Stomach (tissue), 8 donors: ENCODE measurements at regions not wholly inside any gene's neighbourhood (a gene's known extent, or its start where the extent isn't known, plus 50 kb on each side); places are given as distances from the start of the nearest gene placed in this dataset.
A peak's percentile ranks its signal among the peaks of the same experiment; 100 is the strongest.

Source experiments
- DNase-seq, 2 donors: peaks; one replicate each; pipeline versions ENCODE4 v3.0.0 to v3.0.0-alpha.2; 2013 to 2019
- H3K27ac ChIP-seq, 5 donors: fragments of 200-600 bp in 4 of 5; sonication (generic) in 4 of 5; one replicate each; pipeline ENCODE4 v1.5.1; 2013 to 2019; ENCODE audit warnings: mild to moderate bottlenecking in 1 of 5, moderate library complexity in 1 of 5
- H3K27me3 ChIP-seq, 3 donors: fragments of 200-600 bp; sonication (generic); one replicate each; pipeline ENCODE4 v1.5.1; 2017 to 2019; ENCODE audit warnings: mixed run types in 1 of 3
- H3K36me3 ChIP-seq, 4 donors: fragments of 200-600 bp; sonication (generic); 1 replicate in 3 of 4; 2 replicates in 1 of 4; pipeline ENCODE4 v1.5.1; 2016 to 2019
- H3K4me1 ChIP-seq, 4 donors: fragments of 200-600 bp; sonication (generic); one replicate each; pipeline ENCODE4 v1.5.1; 2016 to 2019
- H3K4me3 ChIP-seq, 4 donors: fragments of 200-600 bp; sonication (generic) in 3 of 4; one replicate each; pipeline ENCODE4 v1.5.1; 2016 to 2019; ENCODE audit warnings: mild to moderate bottlenecking in 1 of 4
- H3K9me3 ChIP-seq, 4 donors: fragments of 200-600 bp; sonication (generic); one replicate each; pipeline ENCODE4 v1.5.1; 2016 to 2019
- CTCF ChIP-seq, 7 experiments: fragments of 450-650 bp in 4 of 7; fragments of 200-600 bp in 3 of 7; sonication (generic) in 3 of 7; IDR thresholded peaks; one replicate each; pipeline ENCODE4 v1.5.1; 2016 to 2019; ENCODE audit warnings: antibody characterized with exemption in 7 of 7, control low read depth in 2 of 7, mild to moderate bottlenecking in 1 of 7
- EP300 ChIP-seq: sonication (generic); formaldehyde crosslinking; IDR thresholded peaks from one replicate; pipeline ENCODE4 v1.6.1; 2017; ENCODE audit warnings: antibody characterized with exemption
- POLR2A ChIP-seq, 4 donors: fragments of 450-650 bp; IDR thresholded peaks; one replicate each; pipeline ENCODE4 v1.6.1; 2016; ENCODE audit warnings: antibody characterized with exemption in 4 of 4, control low read depth in 2 of 4, mild to moderate bottlenecking in 1 of 4, moderate library complexity in 1 of 4
- POLR2AphosphoS5 ChIP-seq, 3 donors: sonication (generic); formaldehyde crosslinking; IDR thresholded peaks; one replicate each; pipeline ENCODE4 v1.6.1; 2016; ENCODE audit warnings: antibody characterized with exemption in 3 of 3
- WGBS, 5 donors: extraction: QIAGEN DNeasy Blood & Tissue Kit in 3 of 5; methylation state at CpG; one replicate each; pipeline versions ENCODE4 v1.1.5 to v1.1.7; 2013 to 2018; 5-methylcytosine and 5-hydroxymethylcytosine counted together
- intact Hi-C: fragments of 100-400 bp; cut with DNase I; formaldehyde crosslinking; loops from one replicate; pipeline ENCODE4 v1.15.1; 2023; ENCODE audit warnings: low total_unique reads
- donor health status: healthy with polysubstance abuse.
- donor health status: Bipolar disorder and iron deficiency.
- donor health status: healthy.

- no peak for DNase-seq
- H3K9me3 ChIP-seq, result no peaks in the 10 kb centered on the region
- intact Hi-C loops, result no loop called here
- no peak overlapping the region for H3K27ac ChIP-seq
- no peaks in the 10 kb centered on the region for H3K27me3 ChIP-seq
- WGBS, 5 donors, result 68 to 88% (median 82%) methylated on average over 2 of the region's 2 CpGs
- H3K36me3 ChIP-seq, result no peaks in the 10 kb centered on the region
- H3K4me1 ChIP-seq, result peaks cover 0 to 8% (median 2%) of the 10 kb centered on the region in 4 donors
- no peak overlapping the region for H3K4me3 ChIP-seq
- TF ChIP-seq POLR2AphosphoS5 (IDR thresholded peaks at IDR 0.05) (no peak), EP300 (no peak), POLR2A (IDR thresholded peaks at IDR 0.05) (no peak), CTCF (IDR thresholded peaks at IDR 0.05) (no peak)
Measured at GRCh38 chr1:88058205-88058604, 625.9 kb upstream of the PKN2 start.

DNA sequence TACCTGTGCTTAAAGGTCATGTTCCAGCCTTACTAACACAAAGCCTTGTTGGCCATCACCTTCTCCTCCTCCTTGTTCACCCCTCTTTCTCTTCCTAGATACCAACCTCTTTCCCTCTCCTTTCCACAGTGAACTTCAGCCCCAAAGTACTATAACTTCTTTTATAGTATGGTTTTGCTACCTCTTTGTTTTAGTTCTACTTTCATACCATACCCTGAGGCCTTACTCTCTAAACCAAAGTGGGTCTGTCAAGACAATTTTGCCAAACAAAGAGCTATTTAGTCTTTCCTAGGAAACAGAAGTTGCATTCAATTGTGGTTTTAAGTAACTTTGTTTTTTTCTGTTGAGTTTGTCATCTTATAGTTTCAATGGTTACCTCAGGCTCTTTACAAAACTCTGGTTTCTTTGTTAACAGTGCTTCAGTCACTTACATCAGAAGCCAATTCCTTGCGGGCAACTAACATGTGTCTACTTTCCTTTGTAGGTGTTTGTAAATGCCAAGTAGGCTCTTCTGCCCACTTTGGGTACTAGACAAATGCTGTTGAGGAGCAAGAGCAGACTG, 623.9 kb upstream of the PKN2 start:
- no peak for DNase-seq
- WGBS, 5 donors, result 85 to 92% (median 89%) methylated on average over 1 of the region's 1 CpG
- Histone ChIP-seq H3K36me3 (no peaks in the 10 kb centered on the region), H3K4me1 (peaks cover 0 to 8% (median 2%) of the 10 kb centered on the region in 4 donors), H3K9me3 (no peaks in the 10 kb centered on the region), H3K27me3 (no peaks in the 10 kb centered on the region), H3K27ac (no peak overlapping the region), H3K4me3 (no peak overlapping the region)
- TF ChIP-seq POLR2A (IDR thresholded peaks at IDR 0.05) (no peak), EP300 (no peak), POLR2AphosphoS5 (IDR thresholded peaks at IDR 0.05) (no peak), CTCF (IDR thresholded peaks at IDR 0.05) (no peak)
- intact Hi-C loops, result no loop called here

DNA sequence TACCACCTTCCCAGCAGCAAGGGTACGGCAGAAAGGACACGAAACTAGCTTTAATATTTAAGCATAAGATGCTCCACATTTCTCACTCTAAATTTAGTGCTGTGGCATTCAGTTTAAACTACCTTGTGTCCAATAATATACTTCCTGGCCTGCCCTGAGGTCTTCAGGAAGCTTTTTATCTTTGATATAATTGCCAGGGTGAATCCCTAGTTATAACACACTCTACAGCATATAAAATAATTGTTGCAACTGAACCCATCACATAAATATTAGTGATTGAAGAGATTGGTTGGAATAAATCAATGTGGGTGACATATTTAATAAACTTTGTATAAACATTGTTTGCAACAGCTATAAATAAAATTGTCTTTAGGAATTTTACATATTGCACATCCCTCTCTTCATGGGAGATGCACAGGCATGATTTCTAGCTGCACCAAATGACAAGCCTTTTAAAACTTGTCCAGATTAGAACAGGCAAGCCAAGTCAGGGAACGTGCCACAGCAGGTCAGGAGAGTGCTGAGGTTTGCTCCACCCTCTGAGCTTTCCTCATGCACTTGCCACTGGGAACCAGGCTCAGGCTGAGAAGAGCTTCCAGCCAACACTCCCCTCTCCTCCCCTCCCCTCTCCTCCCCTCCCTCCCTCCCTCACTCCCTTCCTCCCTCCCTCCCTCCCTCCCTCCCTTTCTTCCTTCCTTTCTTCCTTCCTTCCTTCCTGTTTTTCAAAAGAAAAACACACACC, 623.2 kb upstream of the PKN2 start:
- no peak overlapping the region for H3K27ac ChIP-seq
- 58 to 70% (median 65%) methylated on average over 3 of the region's 3 CpGs for WGBS, 5 donors
- DNase-seq, result peak in 1 of 2 donors; percentile 51
- H3K27me3 ChIP-seq, result no peaks in the 10 kb centered on the region
- H3K4me1 ChIP-seq, result peaks cover 0 to 8% (median 2%) of the 10 kb centered on the region in 4 donors
- no peaks in the 10 kb centered on the region for H3K9me3 ChIP-seq
- no peak overlapping the region for H3K4me3 ChIP-seq
- H3K36me3 ChIP-seq, result no peaks in the 10 kb centered on the region
- no peak for TF ChIP-seq POLR2AphosphoS5 (IDR thresholded peaks at IDR 0.05)
- intact Hi-C loops, result no loop called here

- Histone ChIP-seq H3K27me3 (no peaks in the 10 kb centered on the region), H3K36me3 (no peaks in the 10 kb centered on the region), H3K4me3 (no peak overlapping the region), H3K27ac (no peak overlapping the region), H3K9me3 (no peaks in the 10 kb centered on the region), H3K4me1 (peaks cover 0 to 8% (median 2%) of the 10 kb centered on the region in 4 donors)
- intact Hi-C loops, result no loop called here
- DNase-seq, result peak; percentile 68 to 83
- TF ChIP-seq CTCF (IDR thresholded peaks at IDR 0.05) (peak in 5 of 7 experiments; percentile 54 to 90 (median 70)), POLR2AphosphoS5 (IDR thresholded peaks at IDR 0.05) (no peak)
Measured at GRCh38 chr1:88061492-88062177, 622.4 kb upstream of the PKN2 start.
